GM18519 (cell line): ENCODE measurements at regions not wholly inside any gene's neighbourhood (a gene's known extent, or its start where the extent isn't known, plus 50 kb on each side); places are given as distances from the start of the nearest gene placed in this dataset.
"Not testable (repeated sequence)": the region's sequence is repeated elsewhere in the genome, so short reads cannot be mapped to it uniquely, and the experiment has no call there.

Source experiments
- ATAC-seq: cut with Tn5 transposase; IDR thresholded peaks from one replicate; pipeline ENCODE4 v1.9.1; 2021; ENCODE audit warnings: mild to moderate bottlenecking, moderate library complexity; ENCODE audit not compliant: unreplicated experiment, low FRiP score

DNA sequence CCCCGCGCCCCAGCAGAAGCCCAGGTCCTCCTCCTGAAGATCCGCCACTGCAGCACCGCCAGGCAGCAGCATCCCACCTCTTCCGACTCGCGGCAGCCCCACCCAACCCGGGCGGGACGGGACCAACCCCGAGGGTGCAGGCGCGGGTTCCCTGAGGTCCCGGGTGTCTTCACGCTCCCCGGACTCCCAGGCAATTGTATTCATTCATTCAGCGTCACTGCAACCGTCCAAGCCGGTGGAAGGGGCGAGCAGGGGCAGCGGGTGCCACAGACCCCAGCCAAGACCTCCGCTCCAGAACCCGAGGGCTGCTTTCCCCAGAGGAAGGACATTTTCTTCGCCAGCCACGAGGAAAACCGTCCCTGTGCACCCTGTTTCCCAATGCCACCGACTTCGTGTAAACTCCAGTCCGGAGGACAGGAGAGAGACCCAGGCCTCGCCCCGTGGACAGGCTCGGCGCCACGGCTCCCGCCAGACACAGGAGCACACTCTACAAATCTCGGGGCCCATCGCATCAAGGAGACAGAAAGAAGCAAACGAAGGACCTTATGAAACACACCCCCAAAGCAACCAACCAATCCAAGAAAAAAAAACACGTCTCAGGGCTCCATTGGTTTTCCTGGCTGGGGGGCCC lies 1471.5 kb downstream of the FOXD4L5 start:
- not testable (repeated sequence) for ATAC-seq

DNA sequence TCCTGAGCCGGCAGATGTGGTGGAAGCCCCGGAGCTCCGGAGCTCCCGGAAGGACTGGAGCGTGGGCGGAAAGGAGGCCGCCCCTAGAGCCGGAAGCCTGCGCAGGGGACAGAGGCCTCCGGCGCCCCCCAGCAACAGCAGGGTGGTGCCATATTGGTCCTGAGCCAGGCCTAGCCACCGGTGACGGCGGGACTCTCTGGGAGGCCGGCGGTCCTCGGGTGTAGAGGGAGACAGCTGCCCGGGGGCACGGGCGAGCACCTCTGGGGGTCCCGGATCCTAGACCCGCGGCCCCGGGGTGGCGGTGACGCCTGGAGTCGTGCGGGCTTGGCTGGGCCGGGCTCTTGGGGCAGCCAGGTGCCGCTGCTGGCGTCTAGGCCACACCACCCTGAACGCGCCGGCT lies 1472.2 kb downstream of the FOXD4L5 start:
- peak; percentile 73 for ATAC-seq

DNA sequence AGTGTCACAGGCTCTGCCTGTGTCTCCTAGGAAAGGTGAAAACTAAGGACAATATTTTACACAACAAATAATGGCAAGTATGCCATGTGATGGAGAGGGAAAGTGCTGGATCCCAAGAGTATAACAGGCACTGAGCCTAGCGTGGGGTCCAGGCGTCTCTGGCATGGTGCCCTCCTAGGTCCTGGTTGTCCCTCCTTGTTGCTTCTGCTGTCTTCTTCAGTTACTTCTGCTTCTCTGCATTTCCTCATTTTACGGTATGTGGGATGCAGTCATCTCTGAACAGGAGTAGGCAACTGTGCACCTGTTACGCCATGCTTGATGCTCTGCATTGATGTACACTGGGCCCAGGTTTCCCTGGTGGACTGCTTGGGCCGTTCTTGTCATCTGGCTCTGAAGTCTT lies 1480.8 kb downstream of the FOXD4L5 start:
- not testable (repeated sequence) for ATAC-seq

DNA sequence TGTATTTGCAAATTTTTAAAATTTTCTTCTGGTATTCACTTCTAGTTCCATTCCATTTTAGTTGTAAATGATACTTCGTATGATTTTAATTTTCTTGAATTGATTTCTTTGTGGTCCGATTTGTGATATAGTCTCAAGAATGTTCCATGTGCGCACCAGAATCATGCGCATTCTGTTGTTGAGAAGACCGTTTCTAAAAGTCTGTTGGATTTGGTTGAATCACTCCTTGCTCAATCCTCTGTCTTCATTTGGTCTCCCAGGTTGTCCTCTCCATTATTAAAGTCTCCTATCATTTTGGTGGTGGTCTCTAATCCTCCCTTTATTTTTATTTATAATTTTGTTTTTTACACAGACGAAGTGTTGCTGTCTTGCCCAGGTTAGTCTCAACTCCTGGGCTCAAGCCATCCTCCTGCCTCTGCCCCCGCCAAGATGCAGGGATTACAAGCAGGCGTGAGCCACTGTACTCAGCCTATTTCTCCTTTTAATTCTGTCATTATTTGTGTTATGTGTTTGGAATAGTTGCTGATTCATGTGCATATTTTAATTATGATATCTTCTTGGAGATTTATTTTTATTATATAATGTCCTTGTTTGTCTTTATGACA lies 1490.8 kb downstream of the FOXD4L5 start:
- not testable (repeated sequence) for ATAC-seq

DNA sequence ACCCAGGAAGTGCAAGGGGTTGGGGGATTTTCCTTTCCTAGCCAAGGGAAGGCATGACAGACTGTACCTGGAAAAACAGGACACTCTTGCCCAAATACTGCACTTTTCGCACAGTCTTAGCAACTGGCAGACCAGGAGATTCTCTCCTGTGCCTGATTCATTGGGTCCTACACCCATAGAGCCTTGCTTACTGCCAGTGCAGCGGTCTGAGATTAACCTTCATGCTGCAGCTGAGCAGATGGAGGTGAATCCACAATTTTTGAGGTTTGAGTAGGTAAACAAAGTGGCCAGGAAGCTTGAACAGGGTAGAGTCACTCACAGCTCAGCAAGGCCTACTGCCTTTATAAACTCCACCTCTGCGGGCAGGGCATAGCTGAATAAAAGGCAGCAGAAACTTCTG lies 1497.6 kb downstream of the FOXD4L5 start:
- ATAC-seq, result not testable (repeated sequence)

DNA sequence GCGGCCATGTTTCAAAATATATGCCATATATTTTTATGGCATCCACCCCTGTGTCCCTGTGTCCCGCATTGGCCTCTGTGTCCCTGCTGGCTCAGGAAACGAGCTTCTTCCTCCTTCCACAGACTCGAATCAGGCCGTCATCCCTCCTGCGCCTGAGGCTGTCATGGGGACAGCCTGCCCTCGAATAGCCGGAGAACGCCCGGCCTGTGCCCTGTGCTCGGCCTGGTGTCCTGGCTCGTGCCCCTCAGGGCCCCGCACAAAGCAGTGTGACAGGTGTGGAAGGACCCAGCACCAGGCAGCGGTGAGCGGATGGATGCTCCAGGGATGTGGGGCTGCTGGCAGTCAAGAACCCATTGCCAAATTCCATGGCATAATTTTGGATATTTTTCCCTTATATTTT lies 1500.0 kb downstream of the FOXD4L5 start:
- not testable (repeated sequence) for ATAC-seq

DNA sequence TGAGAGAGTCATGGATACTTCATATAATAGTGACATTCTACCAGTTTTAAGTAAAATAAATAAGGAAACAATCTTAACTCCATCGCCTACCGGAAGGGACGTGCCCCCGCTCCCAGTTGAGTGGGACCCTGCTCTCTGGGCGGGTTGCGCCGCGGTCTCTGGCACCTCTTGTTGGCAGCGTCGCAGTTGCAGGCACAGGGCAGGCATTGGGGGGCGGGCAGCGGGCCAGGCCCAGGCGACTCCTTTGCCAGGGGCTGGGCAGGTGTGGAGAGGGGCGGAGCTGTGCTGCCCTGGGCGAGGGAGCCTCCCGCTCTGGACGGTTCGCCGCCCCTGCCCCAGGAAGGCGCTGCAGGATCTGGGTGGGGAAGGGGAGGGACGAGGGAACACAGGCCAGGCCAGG lies 1500.6 kb downstream of the FOXD4L5 start:
- not testable (repeated sequence) for ATAC-seq

DNA sequence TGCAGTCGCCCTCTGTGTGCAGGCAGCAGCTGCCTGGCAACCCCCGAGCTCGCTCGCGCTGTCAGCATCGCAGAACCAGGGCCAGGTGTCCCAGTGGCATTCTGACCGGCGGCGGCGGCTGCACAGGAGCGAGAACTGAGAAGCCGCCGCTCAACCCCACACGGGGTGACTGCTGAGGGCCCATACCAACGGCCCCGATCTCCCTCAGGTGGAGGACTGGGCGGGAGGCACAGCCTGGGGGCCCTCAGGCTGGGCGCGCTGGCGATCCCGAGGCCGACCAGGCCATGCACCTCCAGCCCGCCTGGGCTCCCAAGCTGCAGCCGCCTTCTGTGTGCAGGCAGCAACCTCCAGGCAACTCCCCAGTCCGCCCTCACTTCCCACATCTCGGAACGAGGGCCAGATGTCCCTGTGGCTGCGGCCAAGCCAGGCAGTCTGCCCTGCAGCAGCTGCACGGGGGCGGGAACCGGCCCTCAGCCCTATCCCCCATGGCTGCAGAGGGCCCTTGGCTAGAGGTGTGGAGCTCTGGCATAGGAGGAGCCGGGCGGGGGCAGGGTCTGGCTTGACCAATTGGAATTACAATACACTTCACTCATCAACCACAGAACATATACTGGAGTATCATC lies 1503.1 kb downstream of the FOXD4L5 start:
- ATAC-seq, result peak; percentile 18

DNA sequence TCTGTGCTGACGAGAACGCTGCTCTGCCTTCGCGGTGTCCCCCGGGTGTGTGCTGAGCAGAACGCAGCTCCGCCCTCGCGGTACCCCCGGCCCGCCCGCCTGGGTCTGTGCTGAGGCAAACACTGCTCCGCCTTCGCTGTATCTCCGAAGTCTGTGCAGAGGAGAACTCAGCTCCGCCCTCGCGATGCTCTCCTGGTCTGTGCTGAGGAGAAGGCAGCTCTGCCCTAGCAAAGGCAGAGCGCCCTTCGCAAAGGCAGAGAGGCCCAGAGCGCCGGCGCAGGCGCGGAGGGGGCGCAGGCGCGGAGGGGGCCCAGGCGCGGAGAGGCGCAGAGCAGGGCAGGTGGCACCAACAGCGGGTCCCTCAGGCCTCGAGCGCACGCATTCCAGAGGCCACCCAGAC lies 1503.6 kb downstream of the FOXD4L5 start:
- ATAC-seq, result peak; percentile 92

DNA sequence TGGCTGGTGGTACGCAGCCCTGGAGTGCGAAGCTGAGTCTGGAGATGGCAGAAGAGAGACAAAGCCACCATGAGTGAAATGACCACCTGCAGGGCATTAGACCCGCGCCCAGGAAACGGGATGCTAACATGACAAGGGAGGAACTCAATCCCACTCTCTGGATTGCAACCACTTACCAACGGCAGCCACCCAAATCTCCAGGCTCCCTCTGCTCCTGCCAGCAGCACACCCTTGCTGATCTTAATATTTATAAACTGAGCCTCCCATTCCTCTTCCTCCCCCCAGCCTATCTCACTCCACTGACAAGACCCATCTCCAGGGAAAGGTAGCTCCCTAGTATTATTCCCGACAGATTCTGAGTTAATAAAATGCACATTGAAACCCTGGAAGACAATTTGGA lies 1508.8 kb downstream of the FOXD4L5 start:
- ATAC-seq, result not testable (repeated sequence)

DNA sequence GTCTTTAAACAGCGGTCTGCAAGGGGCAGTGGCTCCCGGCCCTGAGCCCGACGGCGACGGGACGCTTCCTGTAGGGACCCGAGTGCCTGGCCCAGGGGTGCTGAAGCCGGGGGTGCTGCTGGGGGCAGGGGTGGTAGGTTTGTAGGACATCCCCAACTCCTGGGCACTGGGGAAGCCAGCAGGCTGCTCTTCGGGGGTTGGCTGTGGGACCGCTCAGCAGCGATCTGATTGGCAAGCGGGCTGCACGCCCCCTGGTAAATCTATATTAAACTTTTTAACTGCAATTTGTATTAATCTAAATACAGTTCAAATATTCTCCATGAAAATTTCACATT lies 1510.0 kb downstream of the FOXD4L5 start:
- not testable (repeated sequence) for ATAC-seq

DNA sequence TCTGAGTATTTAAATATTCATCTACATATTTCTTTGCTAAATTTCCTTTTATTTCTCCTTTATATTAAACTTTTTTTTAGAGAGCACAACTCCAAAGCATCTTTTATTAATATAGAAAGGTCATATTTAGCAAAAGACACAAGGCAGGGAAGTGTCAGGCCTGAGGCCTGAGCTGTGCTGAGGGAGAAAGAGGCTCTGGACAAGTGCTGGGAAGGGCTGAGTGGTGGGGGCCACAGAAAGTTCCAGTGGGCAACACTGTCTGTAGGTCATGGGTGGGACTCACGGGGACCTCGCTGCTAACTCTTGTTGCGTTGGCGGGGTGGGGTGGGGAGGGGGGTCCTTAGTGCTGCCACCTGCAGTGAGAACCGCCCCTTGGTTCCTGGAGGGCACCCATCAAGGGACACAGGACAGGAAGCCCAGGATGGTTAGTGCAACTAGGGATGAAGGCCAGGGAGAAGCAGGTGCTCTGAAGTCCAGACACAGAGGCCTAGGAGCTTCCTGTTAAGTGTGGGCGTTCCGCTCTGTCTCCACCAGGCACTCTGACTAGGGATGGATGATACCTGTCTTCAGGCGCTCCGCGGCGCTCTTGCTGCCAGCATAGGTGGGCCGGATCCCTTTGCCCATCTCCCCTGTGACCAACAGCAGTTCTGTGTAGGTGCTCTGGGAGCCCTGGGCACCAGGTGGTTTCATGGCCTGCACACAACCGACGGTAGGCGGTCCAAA lies 1510.5 kb downstream of the FOXD4L5 start:
- ATAC-seq, result not testable (repeated sequence)

DNA sequence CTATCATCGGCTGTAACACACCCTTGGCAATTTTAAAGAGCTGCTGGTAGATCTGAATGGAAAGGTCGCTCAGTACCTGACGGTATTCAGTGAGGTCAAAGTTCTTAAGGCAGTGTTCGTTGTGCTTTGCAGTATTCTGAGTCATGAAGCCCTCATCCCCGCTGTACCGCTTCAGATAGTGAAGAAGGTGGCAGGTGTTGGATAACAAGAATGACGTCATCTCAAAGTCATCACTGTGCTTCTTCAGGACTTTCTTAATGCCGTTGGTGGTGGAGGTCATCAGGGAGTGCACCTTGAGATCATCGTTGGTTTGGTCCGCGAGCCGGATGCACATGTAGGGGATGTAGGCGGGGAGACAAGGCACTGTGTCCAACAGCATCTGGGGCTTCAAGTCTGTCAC lies 1522.8 kb downstream of the FOXD4L5 start:
- ATAC-seq, result not testable (repeated sequence)

DNA sequence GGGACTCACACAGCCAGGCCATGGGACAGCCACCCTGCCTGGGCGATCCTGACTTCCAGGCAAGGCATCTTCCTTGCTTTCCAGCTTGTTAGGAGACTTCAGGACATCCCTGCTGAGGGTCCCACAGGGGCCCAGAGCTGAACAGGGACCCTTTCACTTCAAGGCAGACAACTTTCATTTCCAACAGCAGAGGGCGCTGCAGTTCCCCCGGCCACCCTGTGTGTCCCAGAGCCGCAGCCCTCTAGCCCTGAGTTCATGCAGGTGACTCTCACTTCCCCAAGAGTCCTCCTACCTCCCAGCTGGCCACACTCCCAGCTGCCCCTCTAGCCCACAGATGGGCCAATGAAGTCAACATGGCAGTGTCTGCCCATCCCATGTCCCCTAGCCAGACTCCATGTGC lies 1556.0 kb downstream of the FOXD4L5 start:
- not testable (repeated sequence) for ATAC-seq

DNA sequence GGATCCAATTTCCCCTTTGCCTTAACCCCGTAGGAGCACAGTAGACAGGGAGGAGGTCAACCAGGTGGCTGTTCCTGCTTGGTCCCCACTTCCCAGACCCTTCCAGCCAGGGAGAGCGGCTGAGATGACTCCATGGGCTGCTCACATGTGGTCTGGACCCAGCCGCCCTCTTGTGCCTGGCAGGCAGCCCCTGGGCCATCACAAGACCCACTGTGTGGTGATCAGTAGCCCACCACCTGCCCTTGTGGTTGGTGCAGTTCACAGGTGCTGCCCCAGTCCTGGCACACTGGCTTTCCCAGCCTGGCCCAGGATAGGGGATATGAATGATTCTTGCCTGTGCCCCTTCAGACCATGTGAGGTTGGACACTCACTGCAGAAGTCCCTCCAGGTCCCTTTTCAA lies 1556.7 kb downstream of the FOXD4L5 start:
- no peak for ATAC-seq

DNA sequence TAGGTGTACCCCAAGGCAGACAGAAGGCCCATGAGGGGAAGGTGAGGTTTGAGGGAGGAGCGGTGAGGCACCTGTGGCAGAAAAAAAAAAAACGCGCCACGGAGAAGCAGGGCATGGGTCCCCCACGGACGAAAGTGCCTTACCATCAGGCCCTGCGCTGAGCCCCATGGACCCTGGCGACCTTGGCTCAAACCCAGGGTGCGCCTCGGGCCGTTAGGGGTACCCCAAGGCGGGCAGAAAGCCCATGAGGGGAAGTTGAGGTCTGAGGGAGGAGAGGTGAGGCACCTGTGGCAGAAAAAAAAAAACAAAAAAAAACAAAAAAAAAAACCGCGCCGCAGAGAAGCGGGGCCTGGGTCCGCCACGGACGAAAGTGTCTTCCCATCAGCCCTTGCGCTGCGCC lies 1576.7 kb downstream of the FOXD4L5 start:
- not testable (repeated sequence) for ATAC-seq

DNA sequence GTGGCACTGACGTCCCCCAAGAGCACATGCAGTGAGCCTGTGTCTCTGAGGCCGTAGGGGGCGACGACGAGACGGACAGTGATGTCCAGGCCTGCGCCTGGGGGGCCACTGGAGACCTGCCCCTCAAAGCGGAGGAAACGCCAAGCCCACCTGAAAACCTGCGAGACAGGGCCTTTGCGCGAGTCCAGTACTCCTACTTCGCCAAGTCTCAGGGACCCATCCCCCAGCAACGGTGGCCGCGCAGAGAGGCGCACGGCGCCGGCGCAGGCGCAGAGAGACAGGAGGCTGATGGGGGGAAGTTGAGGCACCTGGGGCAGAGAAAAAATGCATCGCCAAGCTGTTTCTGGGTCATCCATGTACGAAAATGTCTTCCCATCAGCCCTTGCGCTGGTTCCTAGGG lies 1580.6 kb downstream of the FOXD4L5 start:
- ATAC-seq, result not testable (repeated sequence)

DNA sequence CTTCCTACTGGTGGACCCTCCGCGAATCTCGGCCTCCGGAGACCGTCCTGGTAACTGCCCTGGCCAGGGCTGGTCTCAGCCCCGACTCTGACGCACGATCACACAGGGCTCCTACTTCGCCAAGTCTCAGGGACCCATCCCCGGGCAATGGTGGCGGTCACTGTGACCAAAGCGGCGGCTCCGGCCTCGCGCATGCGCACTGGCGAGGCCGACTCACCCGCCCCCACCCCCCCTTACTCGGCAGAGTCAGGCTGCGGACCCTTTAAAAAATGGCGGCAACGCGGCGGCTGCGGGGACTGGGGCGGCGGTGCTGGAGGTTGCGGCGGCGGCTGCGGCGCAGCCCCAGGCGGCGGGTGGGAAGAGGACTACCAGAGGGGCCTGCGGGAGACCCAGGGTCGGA lies 1581.3 kb downstream of the FOXD4L5 start:
- ATAC-seq, result not testable (repeated sequence)

DNA sequence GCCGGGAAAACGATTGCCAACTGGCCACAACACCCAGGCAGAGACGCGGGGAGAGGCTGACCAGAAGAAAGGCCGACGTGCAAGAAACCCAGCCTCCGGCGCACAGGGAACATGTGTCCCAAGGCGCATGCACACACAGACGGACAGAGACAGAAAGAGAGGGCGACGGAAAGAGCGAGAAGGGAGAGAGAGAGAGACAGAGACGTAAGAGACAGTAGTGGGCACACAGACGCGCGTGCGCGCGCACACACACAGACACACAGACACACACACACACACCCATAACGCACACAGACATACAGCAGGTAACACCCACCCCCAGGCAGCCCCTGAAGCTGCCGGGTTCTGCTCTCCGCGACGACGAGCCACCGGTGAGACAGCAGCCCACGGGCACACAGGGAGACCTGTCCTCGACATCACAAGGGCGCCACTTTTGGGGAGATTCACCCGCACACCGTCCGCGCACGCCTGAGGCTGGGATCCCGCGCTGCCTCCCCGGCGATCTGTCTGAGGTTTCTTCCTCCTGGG lies 1581.8 kb downstream of the FOXD4L5 start:
- ATAC-seq, result not testable (repeated sequence)
